RKO (cell line): ENCODE measurements at regions not wholly inside any gene's neighbourhood (a gene's known extent, or its start where the extent isn't known, plus 50 kb on each side); places are given as distances from the start of the nearest gene placed in this dataset.
A peak's percentile ranks its signal among the peaks of the same experiment; 100 is the strongest.
"Not testable (repeated sequence)": the region's sequence is repeated elsewhere in the genome, so short reads cannot be mapped to it uniquely, and the experiment has no call there.

Experiments
- DNase-seq: peaks from one replicate; pipeline ENCODE4 v3.0.0-alpha.2; 2016; ENCODE audit warnings: low spot score

DNA sequence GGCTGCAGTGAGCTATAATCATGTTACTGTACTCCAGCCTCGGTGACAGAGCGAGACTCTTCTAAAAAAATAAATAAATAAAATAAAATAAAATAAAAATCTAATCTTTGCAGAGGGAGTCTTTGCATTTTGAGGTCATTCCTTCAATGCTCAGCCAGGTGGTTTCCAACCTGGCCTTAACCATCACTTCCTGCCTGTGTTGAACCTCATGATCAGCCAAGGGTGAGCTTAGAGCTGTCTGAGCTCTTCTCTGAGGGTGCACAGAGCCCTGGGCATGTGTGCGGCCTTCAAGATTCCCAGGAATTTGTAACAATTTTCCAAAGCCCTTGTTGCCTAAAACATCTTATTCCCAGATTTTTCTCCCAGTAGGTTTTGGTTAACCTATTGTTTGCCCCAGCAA lies 94.3 kb downstream of the KCNJ12 start:
- not testable (repeated sequence) for DNase-seq

DNA sequence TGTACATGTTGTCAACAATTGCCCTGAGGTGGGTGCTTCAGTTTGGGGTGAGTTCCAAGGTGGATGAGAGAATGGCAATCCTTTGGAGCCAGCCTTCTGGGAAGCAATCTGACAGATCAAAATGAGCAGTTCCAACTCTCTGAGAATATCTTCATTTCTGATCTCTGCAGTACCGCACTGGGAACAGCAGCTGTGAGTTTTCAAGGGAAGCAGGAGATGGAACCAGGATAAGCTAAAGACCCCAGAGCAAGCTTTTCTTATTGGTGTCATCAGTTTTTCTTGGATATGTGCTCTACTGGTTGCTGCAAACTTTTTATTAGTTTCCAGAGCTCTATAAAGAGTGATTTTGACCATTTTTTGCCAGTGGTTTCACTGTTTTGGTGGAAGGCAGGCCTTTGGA lies 94.7 kb downstream of the KCNJ12 start:
- no peak for DNase-seq

DNA sequence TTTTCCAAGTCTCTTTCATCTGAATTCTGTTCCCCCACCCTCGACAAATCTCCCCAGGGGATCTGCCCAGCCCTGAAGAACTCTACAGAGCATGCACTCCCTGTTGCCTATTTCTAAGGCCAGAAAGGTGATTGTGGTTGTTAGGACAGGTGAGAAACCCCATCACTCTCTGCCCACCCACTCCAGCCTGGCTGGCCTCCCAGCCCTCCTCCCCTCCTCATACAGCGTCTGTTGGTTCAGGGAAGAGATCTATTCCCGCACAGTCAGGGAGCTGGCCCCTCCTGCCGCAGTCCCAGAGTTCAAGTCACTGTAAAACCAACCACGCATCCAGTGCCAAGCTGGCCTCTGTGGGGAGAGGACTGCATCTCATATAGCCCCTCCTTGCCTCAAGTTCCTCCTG lies 98.7 kb downstream of the KCNJ12 start:
- no peak for DNase-seq

DNA sequence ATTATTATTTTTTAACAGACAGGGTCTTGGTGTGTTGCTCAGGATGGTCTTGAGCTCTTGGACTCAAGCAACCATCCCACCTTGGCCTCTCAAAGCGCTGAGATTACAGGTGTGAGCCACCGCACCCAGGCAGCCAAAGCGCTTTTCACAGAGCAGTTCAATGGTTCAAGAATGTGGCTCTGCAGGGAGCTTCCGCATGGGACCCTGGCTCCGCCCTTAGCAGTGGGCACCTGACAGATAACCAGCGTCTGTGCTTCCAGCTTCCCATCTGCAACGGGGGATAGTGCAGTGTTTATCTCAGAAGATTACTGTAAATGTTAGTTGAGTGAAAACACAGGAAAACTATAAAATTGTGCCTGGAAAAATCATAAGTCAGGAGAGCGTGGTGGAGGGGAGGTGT lies 99.4 kb downstream of the KCNJ12 start:
- no peak for DNase-seq

DNA sequence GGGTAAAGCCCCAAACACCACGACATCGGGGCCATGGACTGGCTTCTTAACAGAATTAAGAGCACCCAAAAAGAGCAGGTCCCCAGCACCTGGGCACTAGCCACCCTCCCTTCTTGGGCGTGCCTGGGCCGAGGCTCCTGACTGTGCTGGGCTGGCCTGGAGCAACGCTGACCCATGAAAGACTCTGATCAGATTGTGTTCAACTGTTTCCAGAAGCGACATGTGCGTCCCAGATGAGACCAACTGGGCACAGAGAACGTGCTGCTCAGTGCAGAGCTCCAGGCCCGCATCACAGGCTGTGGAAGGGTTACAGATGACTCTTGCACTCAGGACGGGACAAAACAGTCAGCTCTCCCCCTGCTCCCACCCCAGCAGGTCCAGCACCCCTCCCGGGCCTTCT lies 100.7 kb downstream of the KCNJ12 start:
- DNase-seq = no peak

DNA sequence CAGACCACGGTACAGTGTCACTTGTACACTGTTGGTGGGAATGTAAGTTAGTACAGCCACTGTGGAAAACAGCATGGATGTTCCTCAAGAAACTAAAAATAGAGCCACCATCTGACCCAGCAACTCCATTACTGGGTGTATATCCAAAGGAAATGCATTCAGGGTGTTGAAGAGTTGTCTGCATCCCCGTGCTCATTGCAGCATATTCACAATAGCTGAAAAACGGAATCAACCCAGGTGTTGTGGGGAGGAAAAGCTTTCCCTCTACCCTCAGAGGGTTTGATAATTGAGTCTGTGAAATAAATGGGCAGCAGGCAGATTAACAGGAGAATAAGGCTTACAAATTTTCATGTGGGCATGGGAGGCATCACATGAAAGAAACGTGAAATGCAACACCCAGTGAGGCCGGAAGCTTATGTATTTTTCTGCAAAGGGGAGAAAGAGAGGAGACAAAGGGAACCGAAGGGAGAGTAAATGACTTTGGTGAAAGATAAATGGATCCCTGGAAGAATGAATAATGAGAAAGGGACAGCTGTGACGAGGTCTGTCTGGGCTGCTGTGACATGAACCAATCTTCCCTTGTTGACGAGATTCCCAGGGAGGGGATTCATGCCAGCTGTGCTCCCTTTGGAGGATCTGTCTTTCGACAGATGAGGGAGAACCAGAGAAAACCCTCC lies 106.2 kb downstream of the KCNJ12 start:
- DNase-seq = no peak

DNA sequence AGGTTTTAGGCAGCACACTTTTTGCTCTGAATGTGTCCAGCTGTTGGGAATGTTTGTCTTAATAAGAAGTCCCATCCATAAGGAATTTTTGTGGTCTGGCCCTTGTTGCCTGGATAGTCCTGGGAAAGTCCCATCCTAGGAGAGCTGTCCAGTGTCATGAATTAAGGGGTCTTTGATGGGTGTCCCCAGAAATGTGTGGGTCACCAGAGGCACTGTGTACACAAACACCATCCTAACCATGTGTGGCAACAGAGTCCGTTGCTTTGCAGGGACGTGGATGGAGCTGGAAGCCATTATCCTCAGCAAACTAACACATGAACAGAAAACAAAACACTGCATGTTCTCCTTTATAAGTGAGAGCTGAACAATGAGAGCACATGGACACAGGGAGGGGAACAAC lies 111.9 kb downstream of the KCNJ12 start:
- not testable (repeated sequence) for DNase-seq

DNA sequence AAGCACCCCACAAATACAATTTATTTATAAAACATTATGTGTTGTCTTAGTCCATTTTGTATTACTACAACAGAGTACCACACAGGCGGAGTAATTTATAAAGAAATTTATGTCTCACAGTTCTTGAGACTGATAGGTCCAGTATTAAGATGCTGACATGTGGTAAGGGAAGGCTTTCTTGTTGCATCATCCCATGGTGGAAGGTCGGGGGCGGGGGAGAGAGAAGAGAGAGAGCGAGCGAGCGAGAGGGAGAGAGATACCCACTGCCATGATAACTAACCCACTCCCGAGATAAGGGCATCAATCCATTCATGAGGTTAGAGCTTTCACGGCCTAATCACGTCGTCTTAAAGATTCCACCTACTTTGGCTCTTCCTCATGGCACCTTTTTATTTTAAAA lies 117.8 kb downstream of the KCNJ12 start:
- no peak for DNase-seq

DNA sequence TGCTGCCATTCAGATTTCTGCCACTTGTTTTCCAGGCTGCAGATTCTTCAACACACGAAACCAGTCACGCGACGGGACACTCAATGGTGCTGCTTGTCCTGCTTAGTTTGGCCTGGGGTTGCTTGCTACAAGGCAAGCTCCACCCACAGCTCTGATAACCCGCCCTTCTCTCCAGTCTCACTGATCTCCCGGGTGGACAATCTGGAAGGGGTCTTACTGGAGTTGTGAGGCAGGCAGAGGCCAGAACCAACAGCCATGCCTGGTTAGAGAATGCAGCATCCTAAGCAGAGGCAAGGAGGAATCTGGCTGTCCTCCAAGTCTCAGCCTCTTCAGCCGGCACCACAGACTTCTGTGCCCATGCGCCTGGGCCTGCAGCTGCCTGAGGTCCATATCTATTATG lies 119.1 kb downstream of the KCNJ12 start:
- DNase-seq = no peak

DNA sequence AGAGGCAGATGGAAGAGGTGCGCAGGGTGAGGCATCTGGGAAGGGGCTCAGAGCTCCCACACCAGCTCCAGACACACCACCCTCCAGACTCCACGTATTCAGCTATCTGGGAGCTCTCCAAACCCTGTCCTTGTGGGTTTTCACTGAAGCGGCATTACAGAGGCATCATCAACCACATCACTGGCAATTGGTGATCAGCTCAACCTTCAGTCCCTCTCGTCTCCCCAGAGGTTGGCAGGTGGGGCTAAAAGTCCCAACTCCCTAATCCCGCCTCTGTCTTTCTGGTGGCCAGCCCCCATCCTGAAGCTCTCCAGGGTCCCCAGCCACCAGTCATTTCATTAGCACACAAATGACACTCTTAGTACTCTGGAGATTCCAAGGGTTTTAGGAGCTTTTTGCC lies 123.9 kb downstream of the KCNJ12 start:
- DNase-seq = no peak

DNA sequence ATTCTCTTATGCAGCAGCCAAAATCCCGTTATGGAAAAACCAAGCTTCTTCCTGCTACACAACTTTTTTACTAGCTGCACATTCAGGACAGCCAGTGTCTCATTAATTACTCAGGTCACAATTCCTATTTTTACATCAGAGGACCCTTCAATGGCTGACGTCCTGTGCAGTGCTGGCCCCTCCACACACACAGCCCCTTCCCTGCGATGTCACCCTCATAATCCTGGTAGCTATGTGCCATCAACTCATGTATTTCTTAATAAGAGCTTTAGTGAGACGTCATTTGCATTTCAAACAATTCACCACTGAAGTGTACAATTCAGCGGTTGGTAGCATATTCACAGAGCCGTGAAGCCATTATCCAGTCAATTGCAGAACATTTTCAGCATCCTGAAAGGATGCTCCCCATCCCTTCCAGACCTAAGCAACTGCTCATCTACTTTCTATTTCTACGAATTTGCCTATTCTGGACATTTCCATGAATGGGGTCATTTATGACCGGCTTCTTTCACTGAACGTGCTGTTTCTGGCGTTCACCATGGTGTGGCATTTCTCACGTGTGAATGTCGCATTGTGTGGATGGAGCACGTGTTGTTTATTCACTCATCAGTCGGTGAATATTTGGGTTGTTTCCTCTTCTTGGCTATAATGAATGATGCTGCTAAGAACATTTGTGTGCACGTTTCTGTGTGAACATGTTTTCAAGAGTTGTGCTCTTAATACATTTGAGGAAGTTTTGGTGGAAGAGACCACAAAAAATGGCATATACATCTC lies 126.0 kb downstream of the KCNJ12 start:
- DNase-seq = not testable (repeated sequence)

DNA sequence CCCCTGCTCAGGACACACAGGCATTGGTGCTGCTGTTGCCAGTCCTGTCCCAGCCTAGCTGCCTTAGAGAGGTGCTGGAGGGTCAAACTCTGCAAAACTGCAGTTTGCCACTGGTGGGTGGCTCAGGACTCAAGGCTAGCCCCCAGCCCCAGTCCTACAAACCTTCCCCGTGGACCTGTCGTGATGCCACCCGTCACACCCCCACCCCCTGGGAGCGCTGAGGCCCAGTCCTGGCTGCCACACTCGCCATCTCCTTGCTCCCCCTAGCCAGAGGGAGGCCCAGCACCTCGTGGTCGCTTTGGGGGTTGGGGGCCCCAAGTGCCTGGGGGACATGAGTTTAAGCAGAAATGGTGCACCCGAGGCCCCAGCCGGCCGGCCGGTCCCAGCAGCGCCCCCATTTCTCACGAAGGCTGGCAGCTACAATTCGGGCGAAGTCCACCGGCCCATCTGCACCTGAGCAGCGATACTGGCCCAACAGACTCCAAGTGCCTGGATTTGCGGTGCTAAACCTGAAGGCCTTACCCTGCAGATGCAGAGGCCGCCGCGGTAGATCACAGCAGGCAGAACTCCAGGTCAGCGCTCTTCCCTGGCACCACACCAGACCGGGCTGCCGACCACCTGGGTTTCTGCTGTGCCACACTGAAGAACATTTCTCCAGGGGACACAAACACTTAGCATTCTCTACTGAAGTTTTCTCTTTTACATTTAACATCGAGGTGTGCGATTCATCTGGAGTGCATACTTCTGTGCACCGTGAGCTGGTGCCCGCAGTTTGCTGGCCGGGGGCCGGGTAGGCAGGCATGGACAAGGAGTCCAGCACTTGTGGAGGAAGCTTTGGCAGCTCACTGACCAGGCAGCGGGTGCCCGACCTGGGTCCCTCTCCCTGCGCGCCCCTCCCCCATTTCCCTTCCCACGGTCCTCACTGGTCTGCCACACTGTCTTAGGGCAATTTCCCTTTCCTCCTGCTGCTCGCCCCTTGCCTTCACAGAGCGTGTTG lies 130.0 kb downstream of the KCNJ12 start:
- no peak for DNase-seq

DNA sequence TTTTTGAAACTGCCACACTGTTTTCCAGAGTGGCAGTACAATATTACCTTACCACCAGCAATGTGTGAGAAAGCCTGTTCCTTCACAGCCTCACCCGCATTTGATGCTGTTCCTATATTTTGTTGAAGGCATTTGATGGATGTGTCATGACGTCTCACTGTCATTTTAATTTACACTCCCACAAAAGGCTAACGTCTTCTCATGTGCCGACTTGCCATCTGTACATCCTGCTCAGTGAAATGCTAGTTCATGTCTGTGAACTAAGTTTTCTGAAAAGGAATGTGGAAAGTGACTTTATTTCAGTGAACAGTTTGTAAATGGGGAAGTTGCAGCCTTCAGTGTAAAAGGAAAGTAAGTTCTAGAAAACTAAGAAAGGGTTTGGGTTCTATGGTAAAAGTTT lies 131.6 kb downstream of the KCNJ12 start:
- not testable (repeated sequence) for DNase-seq

DNA sequence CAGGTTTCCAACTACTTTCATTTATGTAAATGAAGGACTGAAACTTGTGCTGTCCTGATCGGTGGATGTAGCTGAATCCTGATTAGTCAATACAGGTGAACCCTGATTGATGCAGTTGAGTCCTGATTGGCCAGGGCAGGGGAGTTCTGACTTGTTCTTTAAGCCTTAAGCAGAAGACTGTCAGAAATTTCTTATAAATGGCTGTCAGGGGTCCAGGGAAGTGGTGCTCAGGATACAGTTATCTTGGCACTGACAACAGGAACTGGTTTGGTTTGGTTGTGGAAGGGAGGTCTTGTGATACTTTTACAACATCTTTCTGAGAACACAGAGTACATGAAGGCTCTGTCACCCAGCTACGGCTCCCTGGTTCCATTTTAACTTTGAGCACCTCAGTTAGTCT lies 132.1 kb downstream of the KCNJ12 start:
- DNase-seq = no peak

DNA sequence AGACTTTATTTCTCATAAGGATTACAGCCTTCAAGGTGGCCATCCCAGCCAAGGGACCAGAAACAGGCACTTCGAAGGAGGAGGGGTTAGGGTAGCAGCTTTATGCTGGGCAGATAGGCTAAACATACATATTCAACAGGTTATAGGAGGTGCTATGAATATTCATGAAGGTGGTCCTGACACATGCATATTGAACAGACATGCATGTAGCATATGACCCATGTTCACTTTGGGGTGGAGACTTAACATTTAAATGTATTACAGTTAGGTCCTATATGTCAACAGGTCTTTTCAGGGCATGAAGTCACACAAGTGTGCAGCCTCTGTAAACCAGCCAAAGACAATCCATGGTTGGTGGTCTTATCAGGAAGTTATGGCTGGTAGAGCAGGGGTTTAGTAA lies 133.2 kb downstream of the KCNJ12 start:
- DNase-seq = not testable (repeated sequence)

DNA sequence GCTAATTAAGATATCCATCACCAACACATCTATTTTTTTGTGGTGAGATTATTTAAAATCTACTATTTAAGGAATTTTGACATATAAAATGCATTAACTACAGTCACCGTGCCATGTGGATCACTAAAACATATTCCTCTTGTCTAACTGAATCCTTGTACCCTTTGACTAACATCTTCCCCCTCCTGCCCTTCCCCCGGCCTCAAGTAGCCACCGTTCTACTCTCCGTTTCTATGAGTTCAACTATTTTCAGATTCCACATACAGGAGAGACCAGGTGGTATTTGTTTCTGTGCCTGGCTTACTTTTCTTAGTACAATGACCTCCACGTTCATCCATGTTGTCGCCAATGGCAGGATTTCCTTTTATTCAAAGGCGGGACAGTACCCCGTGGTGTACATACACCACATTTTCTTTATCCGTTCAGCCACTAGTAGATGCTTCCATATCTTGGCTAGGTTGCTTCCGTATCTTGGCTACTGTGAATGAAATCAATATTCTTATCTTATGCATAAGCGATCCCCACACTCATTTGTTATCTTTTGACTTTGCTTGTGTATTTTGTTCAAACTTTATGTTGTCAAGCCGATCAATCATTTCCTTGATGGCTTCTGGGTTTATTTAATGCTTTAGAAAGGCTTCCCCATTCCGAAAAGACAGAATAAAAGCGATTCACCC lies 134.7 kb downstream of the KCNJ12 start:
- no peak for DNase-seq

DNA sequence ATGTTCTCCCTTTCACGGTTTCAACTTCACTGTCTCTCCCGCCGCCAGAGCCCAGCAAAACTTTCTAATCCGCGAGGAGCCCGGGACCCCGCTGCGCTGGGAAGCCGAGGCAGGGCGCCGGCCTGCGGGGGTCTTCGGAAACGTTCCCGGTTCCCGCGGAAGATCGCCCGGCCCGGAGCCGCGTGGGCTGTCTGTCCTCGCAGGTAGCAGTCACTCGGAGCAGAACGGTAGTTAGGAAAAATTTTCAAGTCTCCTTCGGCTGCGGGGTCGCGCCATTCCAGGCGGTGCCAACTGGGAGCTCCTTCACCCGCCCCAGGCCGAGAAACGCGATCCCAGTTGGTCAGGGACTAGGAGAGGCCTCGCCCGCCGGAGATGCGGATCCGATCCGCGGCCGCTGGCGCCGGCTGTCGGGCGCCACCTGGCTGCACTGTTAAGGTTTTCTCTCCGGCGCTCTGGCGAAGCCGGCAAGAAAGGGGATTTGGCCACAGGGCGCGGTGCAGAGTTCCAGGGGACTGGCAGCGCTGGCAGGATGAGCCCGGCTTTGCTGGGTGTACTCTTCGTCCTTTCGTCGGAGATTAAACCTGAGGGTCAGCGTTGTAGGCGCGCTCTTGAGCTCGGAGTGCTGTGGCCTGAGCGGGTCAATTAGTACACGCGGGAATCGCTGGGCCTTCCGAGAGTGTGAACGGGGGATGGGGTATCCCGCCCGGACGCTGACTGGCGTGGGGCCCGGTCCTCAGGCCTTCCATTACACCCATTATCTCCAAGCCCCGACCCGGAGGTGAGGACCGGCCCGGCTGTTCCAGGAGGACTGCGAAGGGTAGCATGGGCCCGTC lies 135.4 kb downstream of the KCNJ12 start:
- no peak for DNase-seq

DNA sequence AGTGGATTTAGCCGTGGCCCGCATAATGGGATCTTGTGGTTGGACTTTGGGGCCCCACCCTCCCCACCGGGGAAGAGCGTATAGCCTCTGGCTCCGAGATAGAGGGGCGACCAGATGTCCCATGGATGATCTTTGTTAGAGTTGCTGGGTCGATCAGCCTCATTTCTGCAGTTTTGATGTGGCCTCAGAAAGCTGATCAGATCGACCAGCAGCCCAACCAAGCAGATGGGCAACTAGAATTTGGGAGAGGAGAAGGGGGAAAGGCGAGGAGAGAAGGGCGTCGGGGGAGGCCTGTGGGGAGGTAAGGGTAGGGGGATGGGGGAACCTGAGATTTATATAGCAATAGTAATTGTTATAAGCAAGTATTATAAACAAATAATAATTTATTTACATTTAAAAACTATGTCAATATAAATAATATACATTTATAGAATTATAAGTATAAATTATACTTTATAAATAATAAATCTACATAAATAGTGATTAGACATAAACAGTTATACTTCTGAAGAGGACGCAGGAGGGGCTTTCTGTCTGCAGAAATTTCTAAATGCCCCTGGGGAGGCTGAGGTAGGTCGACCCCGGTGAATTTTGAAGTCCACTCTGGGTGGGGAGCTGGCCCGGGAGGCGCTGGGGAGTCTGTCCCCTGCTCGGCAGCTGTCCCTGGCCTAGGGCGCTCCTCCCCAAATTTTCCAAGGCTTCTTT lies 136.3 kb downstream of the KCNJ12 start:
- DNase-seq = no peak

DNA sequence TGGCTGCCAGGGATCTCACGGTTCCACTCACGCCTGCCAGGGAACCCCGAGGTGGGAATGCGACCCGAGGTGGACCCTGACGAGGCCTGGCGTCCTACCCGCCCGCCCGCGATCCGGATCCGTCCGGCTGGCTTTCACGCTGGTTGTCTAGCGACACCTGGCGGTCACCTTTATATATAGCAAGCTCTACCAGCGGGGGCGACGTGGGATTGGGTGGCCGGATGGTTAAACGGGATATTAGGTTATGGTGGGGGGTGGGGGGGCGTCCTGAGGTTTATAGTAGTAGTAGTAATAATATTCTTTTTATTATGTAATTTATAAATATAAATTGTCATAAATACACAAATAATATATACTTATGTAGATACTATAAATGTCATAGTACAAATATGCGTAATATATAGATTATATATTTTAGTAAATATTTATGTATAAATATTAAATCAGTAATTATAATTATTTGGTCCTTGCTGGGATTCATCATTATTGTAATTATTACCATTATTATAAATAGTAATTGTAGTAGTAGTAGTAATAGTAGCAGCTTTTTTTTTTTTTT lies 136.9 kb downstream of the KCNJ12 start:
- DNase-seq = peak; percentile 65

DNA sequence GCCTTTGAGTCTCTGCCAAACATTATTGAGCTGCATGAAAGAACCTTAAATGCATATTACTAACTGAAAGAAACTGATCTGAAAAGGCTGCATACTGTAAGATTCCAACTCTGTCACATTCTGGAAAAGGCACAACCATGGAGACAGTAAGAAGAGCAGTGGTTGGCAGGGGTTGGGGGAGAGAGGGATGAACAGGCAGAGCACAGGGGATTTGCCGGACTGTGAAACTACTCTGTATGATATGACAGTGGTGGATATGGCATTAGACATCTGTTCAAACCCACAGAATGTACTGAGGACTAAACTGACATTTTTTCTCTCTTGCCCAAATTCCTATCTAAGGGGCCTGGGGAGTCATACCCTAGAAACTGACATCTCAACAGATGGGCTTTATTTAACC lies 138.4 kb downstream of the KCNJ12 start:
- not testable (repeated sequence) for DNase-seq
